ENCODE measurements at regions not wholly inside any gene's neighbourhood (a gene's known extent, or its start where the extent isn't known, plus 50 kb on each side); places are given as distances from the start of the nearest gene placed in this dataset.

DNA sequence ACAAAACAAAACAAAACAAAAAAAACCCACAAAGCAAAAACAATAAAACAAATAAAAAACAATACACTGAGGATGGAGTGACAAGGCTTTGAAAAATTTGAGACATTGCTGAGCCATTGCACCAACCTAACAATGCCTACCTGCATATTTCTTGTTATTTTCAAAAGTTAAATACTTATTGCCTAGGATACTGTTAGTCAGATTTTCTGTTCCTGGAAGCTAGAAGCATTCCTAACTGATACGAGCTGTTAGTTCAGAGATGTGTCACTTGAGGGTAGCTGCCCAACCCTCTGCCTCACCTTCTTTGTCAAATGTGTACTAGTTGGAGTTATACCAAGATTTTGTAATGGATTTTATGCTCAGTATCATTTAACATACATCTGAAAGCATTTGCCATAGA is 187.2 kb downstream of the TXNL1 start:
- TF ChIP-seq ZNF565 (CRISPR knock-in tag; conservative IDR thresholded peaks at IDR 0.05; ENCODE audit: low read depth) (no peak), ISL1 (CRISPR knock-in tag; IDR thresholded peaks at IDR 0.05) (no peak), ARNTL (CRISPR knock-in tag; IDR thresholded peaks at IDR 0.05; ENCODE audit: borderline replicate concordance, low read depth) (no peak), RARB (CRISPR knock-in tag; IDR thresholded peaks at IDR 0.05) (no peak), ZNF8 (CRISPR knock-in tag; IDR thresholded peaks at IDR 0.05) (no peak), ZFP30 (CRISPR knock-in tag; IDR thresholded peaks at IDR 0.05) (no peak), BACH2 (CRISPR knock-in tag; IDR thresholded peaks at IDR 0.05; ENCODE audit: borderline replicate concordance) (no peak), ESRRG (CRISPR knock-in tag; IDR thresholded peaks at IDR 0.05) (no peak), SNAI2 (CRISPR knock-in tag; IDR thresholded peaks at IDR 0.05) (no peak)
- TF ChIP-seq, protein P1, sequence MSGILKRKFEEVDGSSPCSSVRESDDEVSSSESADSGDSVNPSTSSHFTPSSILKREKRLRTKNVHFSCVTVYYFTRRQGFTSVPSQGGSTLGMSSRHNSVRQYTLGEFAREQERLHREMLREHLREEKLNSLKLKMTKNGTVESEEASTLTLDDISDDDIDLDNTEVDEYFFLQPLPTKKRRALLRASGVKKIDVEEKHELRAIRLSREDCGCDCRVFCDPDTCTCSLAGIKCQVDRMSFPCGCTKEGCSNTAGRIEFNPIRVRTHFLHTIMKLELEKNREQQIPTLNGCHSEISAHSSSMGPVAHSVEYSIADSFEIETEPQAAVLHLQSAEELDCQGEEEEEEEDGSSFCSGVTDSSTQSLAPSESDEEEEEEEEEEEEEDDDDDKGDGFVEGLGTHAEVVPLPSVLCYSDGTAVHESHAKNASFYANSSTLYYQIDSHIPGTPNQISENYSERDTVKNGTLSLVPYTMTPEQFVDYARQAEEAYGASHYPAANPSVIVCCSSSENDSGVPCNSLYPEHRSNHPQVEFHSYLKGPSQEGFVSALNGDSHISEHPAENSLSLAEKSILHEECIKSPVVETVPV (CRISPR knock-in tag; IDR thresholded peaks at IDR 0.05) = no peak
- TF ChIP-seq, protein P2, sequence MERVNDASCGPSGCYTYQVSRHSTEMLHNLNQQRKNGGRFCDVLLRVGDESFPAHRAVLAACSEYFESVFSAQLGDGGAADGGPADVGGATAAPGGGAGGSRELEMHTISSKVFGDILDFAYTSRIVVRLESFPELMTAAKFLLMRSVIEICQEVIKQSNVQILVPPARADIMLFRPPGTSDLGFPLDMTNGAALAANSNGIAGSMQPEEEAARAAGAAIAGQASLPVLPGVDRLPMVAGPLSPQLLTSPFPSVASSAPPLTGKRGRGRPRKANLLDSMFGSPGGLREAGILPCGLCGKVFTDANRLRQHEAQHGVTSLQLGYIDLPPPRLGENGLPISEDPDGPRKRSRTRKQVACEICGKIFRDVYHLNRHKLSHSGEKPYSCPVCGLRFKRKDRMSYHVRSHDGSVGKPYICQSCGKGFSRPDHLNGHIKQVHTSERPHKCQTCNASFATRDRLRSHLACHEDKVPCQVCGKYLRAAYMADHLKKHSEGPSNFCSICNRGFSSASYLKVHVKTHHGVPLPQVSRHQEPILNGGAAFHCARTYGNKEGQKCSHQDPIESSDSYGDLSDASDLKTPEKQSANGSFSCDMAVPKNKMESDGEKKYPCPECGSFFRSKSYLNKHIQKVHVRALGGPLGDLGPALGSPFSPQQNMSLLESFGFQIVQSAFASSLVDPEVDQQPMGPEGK (CRISPR knock-in tag; IDR thresholded peaks at IDR 0.05; ENCODE audit: borderline replicate concordance) = no peak
- TF ChIP-seq, protein P3, sequence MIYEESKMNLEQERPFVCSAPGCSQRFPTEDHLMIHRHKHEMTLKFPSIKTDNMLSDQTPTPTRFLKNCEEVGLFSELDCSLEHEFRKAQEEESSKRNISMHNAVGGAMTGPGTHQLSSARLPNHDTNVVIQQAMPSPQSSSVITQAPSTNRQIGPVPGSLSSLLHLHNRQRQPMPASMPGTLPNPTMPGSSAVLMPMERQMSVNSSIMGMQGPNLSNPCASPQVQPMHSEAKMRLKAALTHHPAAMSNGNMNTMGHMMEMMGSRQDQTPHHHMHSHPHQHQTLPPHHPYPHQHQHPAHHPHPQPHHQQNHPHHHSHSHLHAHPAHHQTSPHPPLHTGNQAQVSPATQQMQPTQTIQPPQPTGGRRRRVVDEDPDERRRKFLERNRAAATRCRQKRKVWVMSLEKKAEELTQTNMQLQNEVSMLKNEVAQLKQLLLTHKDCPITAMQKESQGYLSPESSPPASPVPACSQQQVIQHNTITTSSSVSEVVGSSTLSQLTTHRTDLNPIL (CRISPR knock-in tag; IDR thresholded peaks at IDR 0.05; ENCODE audit: low read depth) = no peak

Data from SK-N-SH treated with all-trans-retinoic acid at 6 μM for 48 hours (cell line).